Umbilical cord (tissue), 1 donor: ENCODE measurements at regions not wholly inside any gene's neighbourhood (a gene's known extent, or its start where the extent isn't known, plus 50 kb on each side); places are given as distances from the start of the nearest gene placed in this dataset.
A peak's percentile ranks its signal among the peaks of the same experiment; 100 is the strongest.

Source experiments
- DNase-seq: peaks from one replicate; pipeline ENCODE4 v3.0.0-alpha.2; 2015; ENCODE audit warnings: low spot score

- no peak for DNase-seq
Measured at GRCh38 chrX:42725196-42725595, 52.8 kb downstream of the PPP1R2C start.

- DNase-seq: no peak
Measured at GRCh38 chrX:42720209-42720608, 57.8 kb downstream of the PPP1R2C start.

- no peak for DNase-seq
Measured at GRCh38 chrX:42715701-42716262, 62.2 kb downstream of the PPP1R2C start.

GRCh38 chrX:42714981-42715700 is 62.8 kb downstream of the PPP1R2C start:
- no peak for DNase-seq

GRCh38 chrX:42710452-42710851 is 67.5 kb downstream of the PPP1R2C start:
- no peak for DNase-seq

- DNase-seq: no peak
Measured at GRCh38 chrX:42708222-42708621, 69.7 kb downstream of the PPP1R2C start.

- no peak for DNase-seq
Measured at GRCh38 chrX:42707742-42708141, 70.2 kb downstream of the PPP1R2C start.

GRCh38 chrX:42704454-42704853 is 73.5 kb downstream of the PPP1R2C start:
- DNase-seq: peak; percentile 52

- no peak for DNase-seq
Measured at GRCh38 chrX:42697544-42697943, 80.4 kb downstream of the PPP1R2C start.

- no peak for DNase-seq
Measured at GRCh38 chrX:42696536-42697124, 81.3 kb downstream of the PPP1R2C start.

GRCh38 chrX:42695800-42696358 is 82.1 kb downstream of the PPP1R2C start:
- no peak for DNase-seq

GRCh38 chrX:42694260-42694815 is 83.6 kb downstream of the PPP1R2C start:
- no peak for DNase-seq

GRCh38 chrX:42691196-42691595 is 86.8 kb downstream of the PPP1R2C start:
- no peak for DNase-seq

GRCh38 chrX:42686706-42687105 is 91.3 kb downstream of the PPP1R2C start:
- no peak for DNase-seq

GRCh38 chrX:42686296-42686695 is 91.7 kb downstream of the PPP1R2C start:
- DNase-seq: no peak

- no peak for DNase-seq
Measured at GRCh38 chrX:42684065-42684464, 93.9 kb downstream of the PPP1R2C start.

GRCh38 chrX:42680666-42681065 is 97.3 kb downstream of the PPP1R2C start:
- peak; percentile 35 for DNase-seq

GRCh38 chrX:42678133-42678532 is 99.8 kb downstream of the PPP1R2C start:
- no peak for DNase-seq

GRCh38 chrX:42673301-42673810 is 104.6 kb downstream of the PPP1R2C start:
- peak; percentile 36 for DNase-seq

GRCh38 chrX:42664680-42665079 is 113.3 kb downstream of the PPP1R2C start:
- no peak for DNase-seq

GRCh38 chrX:42628471-42628870 is 149.5 kb downstream of the PPP1R2C start:
- DNase-seq: no peak

- DNase-seq: no peak
Measured at GRCh38 chrX:42627891-42628290, 150.1 kb downstream of the PPP1R2C start.
